GM12874 (cell line): ENCODE measurements at regions not wholly inside any gene's neighbourhood (a gene's known extent, or its start where the extent isn't known, plus 50 kb on each side); places are given as distances from the start of the nearest gene placed in this dataset.

Source experiments
- TF ChIP-seq, protein P1 (sequence below): IDR thresholded peaks from 2 replicates; pipeline ENCODE4 v1.5.1; 2011; ENCODE audit warnings: low read depth, mild to moderate bottlenecking, control low read depth, low read length, moderate library complexity; ENCODE audit not compliant: insufficient read depth

GRCh38 chr13:26989261-26989956, 182.2 kb downstream of the USP12 start:
- TF ChIP-seq, protein P1, sequence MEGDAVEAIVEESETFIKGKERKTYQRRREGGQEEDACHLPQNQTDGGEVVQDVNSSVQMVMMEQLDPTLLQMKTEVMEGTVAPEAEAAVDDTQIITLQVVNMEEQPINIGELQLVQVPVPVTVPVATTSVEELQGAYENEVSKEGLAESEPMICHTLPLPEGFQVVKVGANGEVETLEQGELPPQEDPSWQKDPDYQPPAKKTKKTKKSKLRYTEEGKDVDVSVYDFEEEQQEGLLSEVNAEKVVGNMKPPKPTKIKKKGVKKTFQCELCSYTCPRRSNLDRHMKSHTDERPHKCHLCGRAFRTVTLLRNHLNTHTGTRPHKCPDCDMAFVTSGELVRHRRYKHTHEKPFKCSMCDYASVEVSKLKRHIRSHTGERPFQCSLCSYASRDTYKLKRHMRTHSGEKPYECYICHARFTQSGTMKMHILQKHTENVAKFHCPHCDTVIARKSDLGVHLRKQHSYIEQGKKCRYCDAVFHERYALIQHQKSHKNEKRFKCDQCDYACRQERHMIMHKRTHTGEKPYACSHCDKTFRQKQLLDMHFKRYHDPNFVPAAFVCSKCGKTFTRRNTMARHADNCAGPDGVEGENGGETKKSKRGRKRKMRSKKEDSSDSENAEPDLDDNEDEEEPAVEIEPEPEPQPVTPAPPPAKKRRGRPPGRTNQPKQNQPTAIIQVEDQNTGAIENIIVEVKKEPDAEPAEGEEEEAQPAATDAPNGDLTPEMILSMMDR: no peak

DNA sequence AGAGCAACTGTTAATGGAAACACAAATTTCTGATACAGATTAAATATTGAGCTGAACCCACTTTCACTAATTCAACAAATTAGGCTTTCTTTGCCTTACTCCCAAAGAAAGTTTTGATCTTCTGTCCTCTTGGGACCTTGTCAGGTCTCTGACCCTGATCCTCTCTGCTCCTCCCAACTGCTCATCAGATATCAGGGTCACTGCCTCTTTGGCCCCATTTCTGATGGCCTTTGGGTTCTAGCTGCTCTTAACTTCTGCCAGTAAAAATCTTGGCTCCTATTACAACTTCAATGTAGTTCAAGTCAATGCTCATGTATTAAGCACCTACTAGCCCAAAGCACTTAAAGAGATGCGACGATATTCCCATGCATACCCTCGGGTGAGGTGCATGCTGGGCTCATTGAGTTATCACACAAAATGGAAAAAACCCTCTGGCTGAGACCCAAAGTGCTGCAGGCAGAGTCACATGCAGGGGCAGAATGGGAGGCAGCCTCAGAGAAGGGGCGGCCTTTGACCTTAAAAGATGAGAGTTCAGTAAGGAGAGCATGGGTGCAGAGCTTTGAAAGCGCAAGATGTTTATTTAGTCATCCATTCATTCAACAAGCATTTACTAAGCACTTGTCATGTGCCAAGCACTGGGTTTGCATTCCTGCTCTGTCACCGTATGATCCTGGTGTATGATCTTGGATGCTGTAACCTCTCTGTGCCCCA, 183.4 kb downstream of the USP12 start:
- TF ChIP-seq, protein P1: no peak

- TF ChIP-seq, protein P1: no peak
Measured at GRCh38 chr13:26987486-26988013, 184.1 kb downstream of the USP12 start.

DNA sequence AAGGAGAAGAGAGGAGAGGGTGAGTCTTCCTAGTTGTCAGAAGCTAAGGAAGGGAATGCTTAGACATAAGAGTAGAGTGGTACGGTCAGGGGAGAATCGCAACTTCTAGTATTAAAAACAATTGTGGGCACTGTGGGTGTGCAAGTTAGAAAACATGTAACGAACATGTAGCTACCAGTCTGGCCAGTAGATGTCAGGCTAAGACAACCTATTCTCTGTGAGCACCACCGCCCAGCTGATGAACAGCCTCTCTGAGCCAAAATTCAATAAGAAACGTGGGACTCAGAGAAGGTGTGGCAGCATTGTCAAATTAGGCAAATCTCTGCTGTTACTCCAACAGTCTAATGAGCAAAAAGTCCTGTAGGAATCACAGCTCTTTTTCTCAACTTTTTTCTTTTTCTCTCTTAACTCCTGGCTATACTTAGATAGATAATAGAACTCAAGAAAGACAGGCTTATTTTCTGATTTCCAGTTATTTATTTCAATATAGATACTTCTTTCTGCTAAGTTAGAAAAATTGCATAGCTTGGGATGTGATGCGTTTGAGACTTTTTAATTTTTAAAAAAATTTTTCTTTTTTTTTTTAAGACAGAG, 186.2 kb downstream of the USP12 start:
- TF ChIP-seq, protein P1: peak; percentile 63

DNA sequence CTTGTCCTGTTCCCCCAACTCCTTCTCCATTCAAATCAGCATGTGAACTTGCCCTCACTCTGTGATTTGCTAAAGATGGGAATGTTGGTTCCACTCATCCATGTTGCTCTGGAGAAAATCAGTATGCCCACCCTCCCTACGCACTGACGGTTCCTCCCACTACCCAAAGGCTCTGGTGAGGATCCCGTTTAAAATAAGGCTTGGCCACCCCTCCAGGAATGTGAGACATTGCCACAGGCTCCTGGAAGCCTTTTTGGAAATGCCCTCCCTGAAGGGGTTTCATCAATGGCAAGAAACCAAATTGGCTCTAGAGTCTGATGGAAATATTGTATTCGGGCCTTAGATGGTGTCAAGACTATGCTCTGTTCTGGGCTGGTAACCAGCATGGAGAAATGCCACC, 187.3 kb downstream of the USP12 start:
- TF ChIP-seq, protein P1: no peak

DNA sequence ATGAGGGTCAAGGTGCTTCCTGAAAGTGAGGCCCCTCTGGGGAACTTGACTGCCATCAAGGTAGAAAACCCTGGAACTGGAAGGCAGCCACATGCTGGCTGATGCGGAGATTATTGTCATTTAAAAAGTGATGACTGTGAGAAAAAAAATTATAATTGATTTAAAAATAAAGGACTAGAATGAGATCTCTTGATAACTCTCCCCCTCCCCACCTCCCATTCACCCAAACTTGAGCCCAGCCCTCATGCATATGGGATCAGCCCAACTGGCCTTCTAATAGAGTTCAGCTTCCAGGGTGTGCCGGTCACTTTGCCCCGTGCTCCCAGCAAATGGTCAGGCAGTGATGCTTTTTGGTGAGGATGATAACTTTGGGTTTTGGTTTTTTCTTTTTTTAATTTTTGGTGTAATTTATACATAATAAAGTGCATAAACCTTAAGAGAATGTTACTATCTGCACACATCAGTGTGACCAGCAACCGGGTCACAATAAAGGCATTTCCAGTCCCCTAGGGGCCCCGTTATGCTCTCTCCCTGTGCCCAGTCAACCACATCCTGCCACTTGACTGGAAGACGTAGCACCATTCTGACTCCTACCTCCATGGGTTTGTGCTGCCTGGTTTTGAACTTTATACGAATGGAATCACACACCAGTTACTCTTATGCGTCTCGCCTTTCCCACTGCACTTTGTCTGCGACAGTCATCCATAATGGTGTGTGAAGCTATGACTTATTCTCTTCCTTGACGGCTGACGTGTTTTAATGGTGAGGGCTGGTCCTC, 187.9 kb downstream of the USP12 start:
- TF ChIP-seq, protein P1: no peak
